Loucy (cell line): ENCODE measurements at regions not wholly inside any gene's neighbourhood (a gene's known extent, or its start where the extent isn't known, plus 50 kb on each side); places are given as distances from the start of the nearest gene placed in this dataset.

ENCODE experiments used
- H2AFZ ChIP-seq: fragments of 200-600 bp; sonication (generic); 2 replicates; pipeline ENCODE4 v1.6.0; 2016; ENCODE audit warnings: antibody characterized with exemption, mild to moderate bottlenecking, low read length, moderate library complexity
- H3F3A ChIP-seq: fragments of 200-600 bp; 2 replicates; pipeline ENCODE4 v1.6.0; 2016; ENCODE audit warnings: antibody characterized with exemption, low read depth, mild to moderate bottlenecking
- H3K27me3 ChIP-seq: fragments of 200-600 bp; sonication (generic); 2 replicates; pipeline ENCODE4 v1.6.1; 2014; ENCODE audit warnings: low read length, mild to moderate bottlenecking; ENCODE audit not compliant: insufficient read depth, poor library complexity, severe bottlenecking
- H3K36me3 ChIP-seq: fragments of 200-600 bp; sonication (generic); 2 replicates; pipeline ENCODE4 v1.6.1; 2016; ENCODE audit warnings: low read length; ENCODE audit not compliant: insufficient read depth
- H3K4me1 ChIP-seq: fragments of 200-600 bp; sonication (generic); 2 replicates; pipeline ENCODE4 v1.5.1; 2014; ENCODE audit warnings: low read length, mild to moderate bottlenecking; ENCODE audit not compliant: insufficient read depth, poor library complexity, severe bottlenecking
- H3K4me2 ChIP-seq: fragments of 200-600 bp; sonication (generic); 2 replicates; pipeline ENCODE4 v1.6.0; 2014; ENCODE audit warnings: antibody characterized with exemption, low read length, low read depth, mild to moderate bottlenecking; ENCODE audit not compliant: poor library complexity, severe bottlenecking
- H3K4me3 ChIP-seq: fragments of 200-600 bp; sonication (generic); 2 replicates; pipeline ENCODE4 v1.5.1; 2014; ENCODE audit warnings: low read length, mild to moderate bottlenecking, mixed read lengths; ENCODE audit not compliant: poor library complexity, severe bottlenecking
- H3K79me2 ChIP-seq: fragments of 200-600 bp; sonication (generic); 2 replicates; pipeline ENCODE4 v1.6.1; 2014; ENCODE audit warnings: low read length; ENCODE audit not compliant: insufficient read depth
- H3K9ac ChIP-seq: fragments of 200-600 bp; sonication (generic); 2 replicates; pipeline ENCODE4 v1.6.0; 2014; ENCODE audit warnings: mild to moderate bottlenecking, low read depth, low read length, moderate library complexity; ENCODE audit not compliant: poor library complexity, severe bottlenecking
- H3K9me2 ChIP-seq: fragments of 200-600 bp; sonication (generic); replicated peaks from 2 replicates; pipeline ENCODE4 v1.6.1; 2016; ENCODE audit warnings: low read depth, low read length, mixed read lengths
- H3K9me3 ChIP-seq: fragments of 200-600 bp; sonication (generic); 2 replicates; pipeline ENCODE4 v1.6.1; 2014; ENCODE audit warnings: mild to moderate bottlenecking, antibody characterized with exemption, low read length, low read depth; ENCODE audit not compliant: insufficient read depth
- H4K20me1 ChIP-seq: fragments of 200-600 bp; sonication (generic); 2 replicates; pipeline ENCODE4 v1.6.0; 2014; ENCODE audit warnings: antibody characterized with exemption, low read length, mild to moderate bottlenecking; ENCODE audit not compliant: insufficient read depth, poor library complexity, severe bottlenecking
- EZH2phosphoT487 ChIP-seq: fragments of 200-600 bp; IDR thresholded peaks from 2 replicates; pipeline ENCODE4 v1.6.1; 2018; ENCODE audit warnings: antibody characterized with exemption, mild to moderate bottlenecking, moderate library complexity, borderline replicate concordance
- TF ChIP-seq, protein P1 (sequence below): fragments of 200-600 bp; sonication (generic); conservative IDR thresholded peaks from 2 replicates; pipeline ENCODE4 v1.5.1; 2014; ENCODE audit warnings: mild to moderate bottlenecking, antibody characterized with exemption, low read length

DNA sequence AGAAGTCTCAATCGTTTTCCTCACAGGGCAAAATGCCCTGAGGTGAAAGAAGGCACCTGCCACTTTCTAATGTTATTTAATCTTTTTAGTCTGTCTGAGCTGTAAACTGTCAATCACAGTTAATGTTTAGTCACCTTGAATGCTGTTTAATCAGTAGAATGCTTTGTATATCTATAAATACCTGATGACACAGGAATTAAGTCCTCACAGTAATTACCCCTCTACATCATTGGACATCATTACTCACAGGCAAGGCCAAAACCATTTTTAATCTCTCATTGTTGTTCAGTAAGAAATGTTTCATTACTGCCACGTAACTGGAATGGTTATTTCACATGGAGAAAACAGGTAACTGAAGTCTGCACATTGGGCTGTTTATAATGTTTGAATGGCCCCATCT, 178.8 kb downstream of the EXOC5 start:
- Histone ChIP-seq H3K9me3 (no peaks in the 10 kb centered on the region), H3K9ac (no peak overlapping the region)
- TF ChIP-seq EZH2phosphoT487, result no peak
- TF ChIP-seq, protein P1, sequence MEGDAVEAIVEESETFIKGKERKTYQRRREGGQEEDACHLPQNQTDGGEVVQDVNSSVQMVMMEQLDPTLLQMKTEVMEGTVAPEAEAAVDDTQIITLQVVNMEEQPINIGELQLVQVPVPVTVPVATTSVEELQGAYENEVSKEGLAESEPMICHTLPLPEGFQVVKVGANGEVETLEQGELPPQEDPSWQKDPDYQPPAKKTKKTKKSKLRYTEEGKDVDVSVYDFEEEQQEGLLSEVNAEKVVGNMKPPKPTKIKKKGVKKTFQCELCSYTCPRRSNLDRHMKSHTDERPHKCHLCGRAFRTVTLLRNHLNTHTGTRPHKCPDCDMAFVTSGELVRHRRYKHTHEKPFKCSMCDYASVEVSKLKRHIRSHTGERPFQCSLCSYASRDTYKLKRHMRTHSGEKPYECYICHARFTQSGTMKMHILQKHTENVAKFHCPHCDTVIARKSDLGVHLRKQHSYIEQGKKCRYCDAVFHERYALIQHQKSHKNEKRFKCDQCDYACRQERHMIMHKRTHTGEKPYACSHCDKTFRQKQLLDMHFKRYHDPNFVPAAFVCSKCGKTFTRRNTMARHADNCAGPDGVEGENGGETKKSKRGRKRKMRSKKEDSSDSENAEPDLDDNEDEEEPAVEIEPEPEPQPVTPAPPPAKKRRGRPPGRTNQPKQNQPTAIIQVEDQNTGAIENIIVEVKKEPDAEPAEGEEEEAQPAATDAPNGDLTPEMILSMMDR, result no peak

DNA sequence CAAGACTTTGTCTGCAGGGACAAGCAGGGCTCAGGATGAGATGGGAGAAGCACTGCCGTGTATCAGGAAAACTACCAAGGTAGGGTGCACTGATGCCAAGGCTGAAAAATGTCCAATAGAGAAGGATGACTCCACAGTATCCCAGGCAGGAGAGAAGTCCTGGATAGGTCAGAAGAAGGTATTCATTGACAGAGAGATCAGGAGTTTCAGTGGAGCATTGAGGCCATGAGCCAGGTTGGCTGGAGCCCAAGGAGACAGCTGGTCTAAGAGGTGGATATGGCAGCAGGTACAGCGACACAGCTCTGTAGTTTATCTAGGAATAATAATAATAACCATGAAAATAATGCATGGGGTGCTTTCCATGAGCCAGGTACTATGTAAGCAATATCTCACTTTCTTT, 180.9 kb downstream of the EXOC5 start:
- Histone ChIP-seq H3K4me1 (no peaks in the 10 kb centered on the region), H3K9me3 (no peaks in the 10 kb centered on the region), H3F3A (no peaks in the 10 kb centered on the region), H2AFZ (no peak overlapping the region), H3K4me2 (no peak overlapping the region), H4K20me1 (no peaks in the 10 kb centered on the region), H3K4me3 (no peak overlapping the region), H3K36me3 (no peaks in the 10 kb centered on the region), H3K9ac (no peak overlapping the region), H3K27me3 (no peaks in the 10 kb centered on the region), H3K9me2 (0 out of 2 replicates have a peak, but pooled peaks cover 4% of the 10 kb centered on the region), H3K79me2 (no peaks in the 10 kb centered on the region)
- TF ChIP-seq, protein P1, result no peak
- no peak for TF ChIP-seq EZH2phosphoT487

More for the DNA sequence above, 178.8 kb downstream of the EXOC5 start:
- no peaks in the 10 kb centered on the region for H3F3A ChIP-seq
- no peak overlapping the region for H2AFZ ChIP-seq
- no peaks in the 10 kb centered on the region for H4K20me1 ChIP-seq
- H3K4me1 ChIP-seq, result no peaks in the 10 kb centered on the region
- no peaks in the 10 kb centered on the region for H3K79me2 ChIP-seq
- 0 out of 2 replicates have a peak, but pooled peaks cover 4% of the 10 kb centered on the region for H3K9me2 ChIP-seq
- no peak overlapping the region for H3K4me3 ChIP-seq
- no peaks in the 10 kb centered on the region for H3K36me3 ChIP-seq
- H3K4me2 ChIP-seq, result no peak overlapping the region
- no peaks in the 10 kb centered on the region for H3K27me3 ChIP-seq

GRCh38 chr14:57086271-57087162, 182.2 kb downstream of the EXOC5 start:
- H3K27me3 ChIP-seq, result no peaks in the 10 kb centered on the region
- no peaks in the 10 kb centered on the region for H3F3A ChIP-seq
- no peaks in the 10 kb centered on the region for H3K36me3 ChIP-seq
- no peaks in the 10 kb centered on the region for H3K79me2 ChIP-seq
- H4K20me1 ChIP-seq, result no peaks in the 10 kb centered on the region
- no peak overlapping the region for H3K4me2 ChIP-seq
- H3K9me2 ChIP-seq, result 0 out of 2 replicates have a peak, but pooled peaks cover 4% of the 10 kb centered on the region
- no peaks in the 10 kb centered on the region for H3K9me3 ChIP-seq
- no peaks in the 10 kb centered on the region for H3K4me1 ChIP-seq
- no peak overlapping the region for H2AFZ ChIP-seq
- no peak overlapping the region for H3K4me3 ChIP-seq
- TF ChIP-seq EZH2phosphoT487, result no peak
- TF ChIP-seq, protein P1, result no peak
- no peak overlapping the region for H3K9ac ChIP-seq
